ENCODE measurements at regions not wholly inside any gene's neighbourhood (a gene's known extent, or its start where the extent isn't known, plus 50 kb on each side); places are given as distances from the start of the nearest gene placed in this dataset.

GRCh38 chr21:38597421-38597820 is 99.1 kb upstream of the ERG start:
- no peak for DNase-seq (ENCODE audit: low read depth)
- no peak overlapping the region for H3K4me3 ChIP-seq (ENCODE audit: low read depth, low read length)
- TF ChIP-seq, protein P1, sequence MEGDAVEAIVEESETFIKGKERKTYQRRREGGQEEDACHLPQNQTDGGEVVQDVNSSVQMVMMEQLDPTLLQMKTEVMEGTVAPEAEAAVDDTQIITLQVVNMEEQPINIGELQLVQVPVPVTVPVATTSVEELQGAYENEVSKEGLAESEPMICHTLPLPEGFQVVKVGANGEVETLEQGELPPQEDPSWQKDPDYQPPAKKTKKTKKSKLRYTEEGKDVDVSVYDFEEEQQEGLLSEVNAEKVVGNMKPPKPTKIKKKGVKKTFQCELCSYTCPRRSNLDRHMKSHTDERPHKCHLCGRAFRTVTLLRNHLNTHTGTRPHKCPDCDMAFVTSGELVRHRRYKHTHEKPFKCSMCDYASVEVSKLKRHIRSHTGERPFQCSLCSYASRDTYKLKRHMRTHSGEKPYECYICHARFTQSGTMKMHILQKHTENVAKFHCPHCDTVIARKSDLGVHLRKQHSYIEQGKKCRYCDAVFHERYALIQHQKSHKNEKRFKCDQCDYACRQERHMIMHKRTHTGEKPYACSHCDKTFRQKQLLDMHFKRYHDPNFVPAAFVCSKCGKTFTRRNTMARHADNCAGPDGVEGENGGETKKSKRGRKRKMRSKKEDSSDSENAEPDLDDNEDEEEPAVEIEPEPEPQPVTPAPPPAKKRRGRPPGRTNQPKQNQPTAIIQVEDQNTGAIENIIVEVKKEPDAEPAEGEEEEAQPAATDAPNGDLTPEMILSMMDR (conservative IDR thresholded peaks at IDR 0.05; ENCODE audit: low read depth, low read length), result no peak

DNA sequence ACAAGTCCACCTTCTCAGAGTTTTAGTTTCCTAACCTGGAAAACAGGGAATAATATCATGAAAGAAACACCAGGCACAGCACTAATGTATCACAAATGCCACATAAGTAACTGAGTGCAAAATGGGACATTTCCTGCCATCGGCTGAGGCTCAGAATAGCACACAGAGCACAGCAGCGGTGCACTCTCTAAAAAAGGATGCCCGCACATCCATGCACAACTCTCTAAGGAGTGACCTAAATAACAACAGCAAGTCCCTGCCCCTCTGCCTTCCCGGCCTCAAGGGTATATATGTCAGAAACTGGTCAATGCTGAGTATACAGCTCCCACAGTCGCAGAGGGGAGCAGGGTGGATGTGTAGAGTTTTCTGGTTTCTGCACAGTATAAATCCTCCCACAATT is 100.1 kb upstream of the ERG start:
- no peak for DNase-seq (ENCODE audit: low read depth)
- H3K4me3 ChIP-seq (ENCODE audit: low read depth, low read length), result no peak overlapping the region
- TF ChIP-seq, protein P1 (conservative IDR thresholded peaks at IDR 0.05; ENCODE audit: low read depth, low read length), result no peak

DNA sequence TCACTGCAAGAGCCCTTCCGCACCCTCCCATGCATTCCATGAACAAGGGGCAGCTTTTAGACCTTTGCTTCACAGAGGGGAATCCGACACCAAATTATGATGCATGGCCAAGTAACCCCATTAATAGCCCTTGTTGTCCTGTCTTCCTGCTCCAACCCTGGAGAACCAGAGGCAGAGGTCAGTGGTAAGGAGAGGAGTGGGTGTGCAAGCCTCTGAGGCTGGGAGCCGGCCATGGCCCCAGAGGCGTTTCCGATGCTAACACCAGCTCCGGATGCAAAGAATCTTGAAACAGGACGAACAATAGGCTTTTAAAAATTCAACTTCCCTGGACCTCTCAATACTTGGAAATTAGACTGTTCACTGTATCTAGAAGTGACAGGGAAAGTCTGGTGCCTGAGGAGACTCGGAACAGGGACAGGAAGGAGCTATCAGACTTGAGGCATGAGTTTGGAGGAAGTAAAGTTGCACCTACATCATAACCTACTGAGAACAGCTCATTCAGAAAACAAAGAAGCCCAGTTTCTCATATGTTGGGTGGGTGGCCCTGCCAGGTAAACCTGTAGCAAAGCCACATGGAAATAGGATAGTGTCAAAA is 101.2 kb upstream of the ERG start:
- DNase-seq (ENCODE audit: low read depth), result no peak
- TF ChIP-seq, protein P1 (conservative IDR thresholded peaks at IDR 0.05; ENCODE audit: low read depth, low read length), result no peak
- H3K4me3 ChIP-seq (ENCODE audit: low read depth, low read length), result no peak overlapping the region

DNA sequence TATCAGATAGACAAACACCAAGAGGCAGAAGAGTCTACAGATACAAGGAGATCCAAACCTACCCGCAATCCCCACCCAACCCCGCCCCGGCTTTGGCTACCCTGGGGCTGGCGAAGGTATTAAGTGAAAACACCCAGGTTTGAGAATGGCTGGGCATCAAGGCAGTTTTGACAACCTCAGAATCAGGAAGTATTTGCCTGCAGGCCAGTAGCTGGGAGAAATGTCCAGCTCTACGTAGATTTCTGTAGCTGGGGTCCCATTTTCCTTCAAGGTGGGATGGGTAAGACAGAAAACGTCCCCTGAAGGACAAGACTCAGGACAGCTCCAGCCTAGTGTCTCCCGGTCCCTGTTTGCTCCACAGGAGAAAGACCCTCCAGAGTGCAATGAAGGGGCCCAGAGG is 101.8 kb upstream of the ERG start:
- no peak for DNase-seq (ENCODE audit: low read depth)
- H3K4me3 ChIP-seq (ENCODE audit: low read depth, low read length), result no peak overlapping the region
- TF ChIP-seq, protein P1 (conservative IDR thresholded peaks at IDR 0.05; ENCODE audit: low read depth, low read length), result no peak

DNA sequence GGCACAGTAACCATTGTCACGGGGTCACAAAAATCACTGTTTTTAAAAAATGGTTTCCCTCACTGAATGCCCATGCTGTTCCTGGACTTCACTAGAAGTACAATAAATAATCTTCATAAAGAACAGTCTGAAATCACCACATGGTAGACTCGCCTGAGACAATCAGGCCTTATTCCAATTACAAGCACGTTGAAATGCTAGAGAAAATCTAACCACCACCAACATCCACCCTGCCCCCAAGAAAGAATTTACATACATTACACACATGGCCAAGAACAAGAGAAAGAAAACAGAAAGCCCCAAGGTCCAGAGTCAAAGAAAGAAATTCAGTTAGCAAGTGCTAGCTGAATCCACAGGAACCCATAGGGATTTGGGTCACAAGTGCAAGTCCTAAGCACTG is 107.0 kb upstream of the ERG start:
- H3K4me3 ChIP-seq (ENCODE audit: low read depth, low read length), result no peak overlapping the region
- DNase-seq (ENCODE audit: low read depth), result no peak
- TF ChIP-seq, protein P1 (conservative IDR thresholded peaks at IDR 0.05; ENCODE audit: low read depth, low read length), result no peak

DNA sequence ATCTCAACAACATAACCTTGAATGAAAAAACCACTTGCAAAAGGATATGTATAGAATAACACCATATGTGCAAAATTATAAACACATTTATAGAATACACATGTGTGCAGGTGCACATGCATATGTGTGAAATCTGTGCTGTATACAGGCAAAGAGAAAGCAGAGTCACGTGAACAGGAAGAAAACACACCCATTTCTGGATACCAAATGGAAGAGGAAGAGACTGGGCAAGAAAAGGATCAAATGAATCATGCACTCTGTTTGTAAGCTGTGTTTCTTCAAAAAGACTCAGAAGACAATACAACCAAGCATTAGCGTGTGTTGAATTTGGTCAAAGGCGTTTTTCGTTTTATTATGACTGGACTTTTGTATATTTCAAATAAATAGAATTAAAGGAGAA is 111.3 kb upstream of the ERG start:
- DNase-seq (ENCODE audit: low read depth), result no peak
- TF ChIP-seq, protein P1 (conservative IDR thresholded peaks at IDR 0.05; ENCODE audit: low read depth, low read length), result no peak
- H3K4me3 ChIP-seq (ENCODE audit: low read depth, low read length), result no peak overlapping the region

DNA sequence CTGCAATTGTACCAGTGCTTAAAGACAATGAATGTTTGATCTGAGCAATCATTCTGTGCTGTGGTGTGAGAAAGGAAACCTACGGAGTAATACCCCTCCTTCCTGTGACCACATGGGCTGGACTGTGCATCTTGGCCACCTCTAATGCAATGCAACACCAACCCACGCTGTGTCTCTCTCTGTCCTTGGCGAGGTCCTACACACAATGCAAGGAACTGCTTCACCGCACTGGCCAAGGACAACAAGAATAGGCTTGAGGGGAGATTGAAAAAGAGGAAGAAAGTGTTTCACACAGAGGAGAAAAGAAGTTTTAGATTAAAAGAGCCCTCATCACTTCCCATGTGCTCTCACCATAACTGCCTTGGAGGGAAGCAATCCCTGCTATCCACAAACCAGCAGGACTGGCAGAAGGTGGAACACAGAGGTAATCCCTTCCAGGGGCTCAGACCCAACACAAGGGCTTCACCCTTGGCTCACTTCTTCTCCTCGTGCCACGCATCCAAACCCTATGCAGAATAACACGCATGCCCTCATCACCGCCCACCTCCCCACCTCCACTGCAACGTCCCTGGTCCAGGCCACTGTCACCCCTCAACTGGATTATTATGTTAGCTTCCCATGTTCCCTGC is 112.5 kb upstream of the ERG start:
- TF ChIP-seq, protein P1 (conservative IDR thresholded peaks at IDR 0.05; ENCODE audit: low read depth, low read length), result no peak
- no peak for DNase-seq (ENCODE audit: low read depth)
- no peak overlapping the region for H3K4me3 ChIP-seq (ENCODE audit: low read depth, low read length)
